ENCODE measurements at regions not wholly inside any gene's neighbourhood (a gene's known extent, or its start where the extent isn't known, plus 50 kb on each side); places are given as distances from the start of the nearest gene placed in this dataset.

DNA sequence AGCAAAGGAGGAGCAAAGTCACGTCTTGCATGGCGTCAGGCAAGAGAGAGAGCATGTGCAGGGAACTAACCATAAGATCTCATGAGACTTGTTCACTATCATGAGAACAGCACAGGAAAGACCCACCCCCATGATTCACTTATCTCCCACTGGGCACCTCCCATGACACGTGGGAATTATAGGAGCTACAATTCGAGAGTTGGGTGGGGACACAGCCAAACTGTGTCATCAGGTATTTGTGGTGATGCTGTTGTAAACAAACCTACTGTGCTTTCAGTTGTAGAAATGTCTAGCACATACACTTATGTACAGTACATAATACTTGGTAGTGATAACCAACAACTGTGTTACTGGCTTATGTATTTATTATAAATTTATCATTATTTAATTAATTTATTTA is 128.3 kb downstream of the UTRN start:
- TF ChIP-seq, protein P1, sequence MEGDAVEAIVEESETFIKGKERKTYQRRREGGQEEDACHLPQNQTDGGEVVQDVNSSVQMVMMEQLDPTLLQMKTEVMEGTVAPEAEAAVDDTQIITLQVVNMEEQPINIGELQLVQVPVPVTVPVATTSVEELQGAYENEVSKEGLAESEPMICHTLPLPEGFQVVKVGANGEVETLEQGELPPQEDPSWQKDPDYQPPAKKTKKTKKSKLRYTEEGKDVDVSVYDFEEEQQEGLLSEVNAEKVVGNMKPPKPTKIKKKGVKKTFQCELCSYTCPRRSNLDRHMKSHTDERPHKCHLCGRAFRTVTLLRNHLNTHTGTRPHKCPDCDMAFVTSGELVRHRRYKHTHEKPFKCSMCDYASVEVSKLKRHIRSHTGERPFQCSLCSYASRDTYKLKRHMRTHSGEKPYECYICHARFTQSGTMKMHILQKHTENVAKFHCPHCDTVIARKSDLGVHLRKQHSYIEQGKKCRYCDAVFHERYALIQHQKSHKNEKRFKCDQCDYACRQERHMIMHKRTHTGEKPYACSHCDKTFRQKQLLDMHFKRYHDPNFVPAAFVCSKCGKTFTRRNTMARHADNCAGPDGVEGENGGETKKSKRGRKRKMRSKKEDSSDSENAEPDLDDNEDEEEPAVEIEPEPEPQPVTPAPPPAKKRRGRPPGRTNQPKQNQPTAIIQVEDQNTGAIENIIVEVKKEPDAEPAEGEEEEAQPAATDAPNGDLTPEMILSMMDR (conservative IDR thresholded peaks at IDR 0.05; ENCODE audit: low read depth in 2 of 2), result no peak
- TF ChIP-seq, protein P2, sequence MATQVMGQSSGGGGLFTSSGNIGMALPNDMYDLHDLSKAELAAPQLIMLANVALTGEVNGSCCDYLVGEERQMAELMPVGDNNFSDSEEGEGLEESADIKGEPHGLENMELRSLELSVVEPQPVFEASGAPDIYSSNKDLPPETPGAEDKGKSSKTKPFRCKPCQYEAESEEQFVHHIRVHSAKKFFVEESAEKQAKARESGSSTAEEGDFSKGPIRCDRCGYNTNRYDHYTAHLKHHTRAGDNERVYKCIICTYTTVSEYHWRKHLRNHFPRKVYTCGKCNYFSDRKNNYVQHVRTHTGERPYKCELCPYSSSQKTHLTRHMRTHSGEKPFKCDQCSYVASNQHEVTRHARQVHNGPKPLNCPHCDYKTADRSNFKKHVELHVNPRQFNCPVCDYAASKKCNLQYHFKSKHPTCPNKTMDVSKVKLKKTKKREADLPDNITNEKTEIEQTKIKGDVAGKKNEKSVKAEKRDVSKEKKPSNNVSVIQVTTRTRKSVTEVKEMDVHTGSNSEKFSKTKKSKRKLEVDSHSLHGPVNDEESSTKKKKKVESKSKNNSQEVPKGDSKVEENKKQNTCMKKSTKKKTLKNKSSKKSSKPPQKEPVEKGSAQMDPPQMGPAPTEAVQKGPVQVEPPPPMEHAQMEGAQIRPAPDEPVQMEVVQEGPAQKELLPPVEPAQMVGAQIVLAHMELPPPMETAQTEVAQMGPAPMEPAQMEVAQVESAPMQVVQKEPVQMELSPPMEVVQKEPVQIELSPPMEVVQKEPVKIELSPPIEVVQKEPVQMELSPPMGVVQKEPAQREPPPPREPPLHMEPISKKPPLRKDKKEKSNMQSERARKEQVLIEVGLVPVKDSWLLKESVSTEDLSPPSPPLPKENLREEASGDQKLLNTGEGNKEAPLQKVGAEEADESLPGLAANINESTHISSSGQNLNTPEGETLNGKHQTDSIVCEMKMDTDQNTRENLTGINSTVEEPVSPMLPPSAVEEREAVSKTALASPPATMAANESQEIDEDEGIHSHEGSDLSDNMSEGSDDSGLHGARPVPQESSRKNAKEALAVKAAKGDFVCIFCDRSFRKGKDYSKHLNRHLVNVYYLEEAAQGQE (IDR thresholded peaks at IDR 0.05; ENCODE audit: unreplicated experiment), result no peak
- TF ChIP-seq EZH2phosphoT487 (IDR thresholded peaks at IDR 0.05; ENCODE audit: unreplicated experiment) (no peak), EZH2 (IDR thresholded peaks at IDR 0.05; ENCODE audit: low read depth, unreplicated experiment) (no peak), POLR2AphosphoS5 (IDR thresholded peaks at IDR 0.05; ENCODE audit: low read depth) (no peak), CREB1 (CRISPR knock-in tag; IDR thresholded peaks at IDR 0.05; ENCODE audit: low read depth) (no peak), ZNF114 (CRISPR knock-in tag; IDR thresholded peaks at IDR 0.05) (no peak), JUNB (IDR thresholded peaks at IDR 0.05; ENCODE audit: unreplicated experiment) (no peak), NANOG (IDR thresholded peaks at IDR 0.05; ENCODE audit: borderline replicate concordance) (no peak)
- TF ChIP-seq, protein P3, sequence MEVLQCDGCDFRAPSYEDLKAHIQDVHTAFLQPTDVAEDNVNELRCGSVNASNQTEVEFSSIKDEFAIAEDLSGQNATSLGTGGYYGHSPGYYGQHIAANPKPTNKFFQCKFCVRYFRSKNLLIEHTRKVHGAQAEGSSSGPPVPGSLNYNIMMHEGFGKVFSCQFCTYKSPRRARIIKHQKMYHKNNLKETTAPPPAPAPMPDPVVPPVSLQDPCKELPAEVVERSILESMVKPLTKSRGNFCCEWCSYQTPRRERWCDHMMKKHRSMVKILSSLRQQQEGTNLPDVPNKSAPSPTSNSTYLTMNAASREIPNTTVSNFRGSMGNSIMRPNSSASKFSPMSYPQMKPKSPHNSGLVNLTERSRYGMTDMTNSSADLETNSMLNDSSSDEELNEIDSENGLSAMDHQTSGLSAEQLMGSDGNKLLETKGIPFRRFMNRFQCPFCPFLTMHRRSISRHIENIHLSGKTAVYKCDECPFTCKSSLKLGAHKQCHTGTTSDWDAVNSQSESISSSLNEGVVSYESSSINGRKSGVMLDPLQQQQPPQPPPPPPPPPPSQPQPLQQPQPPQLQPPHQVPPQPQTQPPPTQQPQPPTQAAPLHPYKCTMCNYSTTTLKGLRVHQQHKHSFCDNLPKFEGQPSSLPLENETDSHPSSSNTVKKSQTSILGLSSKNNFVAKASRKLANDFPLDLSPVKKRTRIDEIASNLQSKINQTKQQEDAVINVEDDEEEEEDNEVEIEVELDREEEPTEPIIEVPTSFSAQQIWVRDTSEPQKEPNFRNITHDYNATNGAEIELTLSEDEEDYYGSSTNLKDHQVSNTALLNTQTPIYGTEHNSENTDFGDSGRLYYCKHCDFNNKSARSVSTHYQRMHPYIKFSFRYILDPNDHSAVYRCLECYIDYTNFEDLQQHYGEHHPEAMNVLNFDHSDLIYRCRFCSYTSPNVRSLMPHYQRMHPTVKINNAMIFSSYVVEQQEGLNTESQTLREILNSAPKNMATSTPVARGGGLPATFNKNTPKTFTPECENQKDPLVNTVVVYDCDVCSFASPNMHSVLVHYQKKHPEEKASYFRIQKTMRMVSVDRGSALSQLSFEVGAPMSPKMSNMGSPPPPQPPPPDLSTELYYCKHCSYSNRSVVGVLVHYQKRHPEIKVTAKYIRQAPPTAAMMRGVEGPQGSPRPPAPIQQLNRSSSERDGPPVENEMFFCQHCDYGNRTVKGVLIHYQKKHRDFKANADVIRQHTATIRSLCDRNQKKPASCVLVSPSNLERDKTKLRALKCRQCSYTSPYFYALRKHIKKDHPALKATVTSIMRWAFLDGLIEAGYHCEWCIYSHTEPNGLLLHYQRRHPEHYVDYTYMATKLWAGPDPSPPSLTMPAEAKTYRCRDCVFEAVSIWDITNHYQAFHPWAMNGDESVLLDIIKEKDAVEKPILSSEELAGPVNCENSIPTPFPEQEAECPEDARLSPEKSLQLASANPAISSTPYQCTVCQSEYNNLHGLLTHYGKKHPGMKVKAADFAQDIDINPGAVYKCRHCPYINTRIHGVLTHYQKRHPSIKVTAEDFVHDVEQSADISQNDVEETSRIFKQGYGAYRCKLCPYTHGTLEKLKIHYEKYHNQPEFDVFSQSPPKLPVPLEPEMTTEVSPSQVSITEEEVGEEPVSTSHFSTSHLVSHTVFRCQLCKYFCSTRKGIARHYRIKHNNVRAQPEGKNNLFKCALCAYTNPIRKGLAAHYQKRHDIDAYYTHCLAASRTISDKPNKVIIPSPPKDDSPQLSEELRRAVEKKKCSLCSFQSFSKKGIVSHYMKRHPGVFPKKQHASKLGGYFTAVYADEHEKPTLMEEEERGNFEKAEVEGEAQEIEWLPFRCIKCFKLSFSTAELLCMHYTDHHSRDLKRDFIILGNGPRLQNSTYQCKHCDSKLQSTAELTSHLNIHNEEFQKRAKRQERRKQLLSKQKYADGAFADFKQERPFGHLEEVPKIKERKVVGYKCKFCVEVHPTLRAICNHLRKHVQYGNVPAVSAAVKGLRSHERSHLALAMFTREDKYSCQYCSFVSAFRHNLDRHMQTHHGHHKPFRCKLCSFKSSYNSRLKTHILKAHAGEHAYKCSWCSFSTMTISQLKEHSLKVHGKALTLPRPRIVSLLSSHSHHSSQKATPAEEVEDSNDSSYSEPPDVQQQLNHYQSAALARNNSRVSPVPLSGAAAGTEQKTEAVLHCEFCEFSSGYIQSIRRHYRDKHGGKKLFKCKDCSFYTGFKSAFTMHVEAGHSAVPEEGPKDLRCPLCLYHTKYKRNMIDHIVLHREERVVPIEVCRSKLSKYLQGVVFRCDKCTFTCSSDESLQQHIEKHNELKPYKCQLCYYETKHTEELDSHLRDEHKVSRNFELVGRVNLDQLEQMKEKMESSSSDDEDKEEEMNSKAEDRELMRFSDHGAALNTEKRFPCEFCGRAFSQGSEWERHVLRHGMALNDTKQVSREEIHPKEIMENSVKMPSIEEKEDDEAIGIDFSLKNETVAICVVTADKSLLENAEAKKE (CRISPR knock-in tag; IDR thresholded peaks at IDR 0.05), result no peak
- TF ChIP-seq, protein P4, sequence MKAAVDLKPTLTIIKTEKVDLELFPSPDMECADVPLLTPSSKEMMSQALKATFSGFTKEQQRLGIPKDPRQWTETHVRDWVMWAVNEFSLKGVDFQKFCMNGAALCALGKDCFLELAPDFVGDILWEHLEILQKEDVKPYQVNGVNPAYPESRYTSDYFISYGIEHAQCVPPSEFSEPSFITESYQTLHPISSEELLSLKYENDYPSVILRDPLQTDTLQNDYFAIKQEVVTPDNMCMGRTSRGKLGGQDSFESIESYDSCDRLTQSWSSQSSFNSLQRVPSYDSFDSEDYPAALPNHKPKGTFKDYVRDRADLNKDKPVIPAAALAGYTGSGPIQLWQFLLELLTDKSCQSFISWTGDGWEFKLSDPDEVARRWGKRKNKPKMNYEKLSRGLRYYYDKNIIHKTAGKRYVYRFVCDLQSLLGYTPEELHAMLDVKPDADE (IDR thresholded peaks at IDR 0.05), result no peak

Data from GM23338 (cell line).